ENCODE measurements at regions not wholly inside any gene's neighbourhood (a gene's known extent, or its start where the extent isn't known, plus 50 kb on each side); places are given as distances from the start of the nearest gene placed in this dataset.

DNA sequence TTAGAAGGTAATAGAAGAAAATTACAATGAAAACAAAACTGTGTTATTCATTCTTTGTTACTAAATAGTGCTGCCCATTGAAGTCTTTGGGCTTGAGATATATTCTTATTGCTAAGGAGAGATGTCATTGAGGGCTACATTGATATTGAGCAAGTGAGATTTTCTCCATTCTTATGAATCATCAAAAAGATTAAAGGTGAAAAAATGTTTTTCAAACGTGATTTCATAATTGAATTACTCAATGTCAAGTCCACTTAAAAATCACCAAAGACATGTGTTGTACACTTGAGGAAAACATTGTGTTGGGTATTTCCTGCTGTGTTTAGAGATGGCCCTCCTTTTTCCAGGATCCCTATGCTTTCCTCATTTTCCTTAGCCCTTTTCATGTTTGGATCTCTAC, 448.1 kb downstream of the NFIB start:
- intact Hi-C loops (cut with micrococcal nuclease; ENCODE audit: unreplicated experiment): no loop called here
- Histone ChIP-seq H3K9ac (ENCODE audit: insufficient read depth, low read depth, low read length) (no peak overlapping the region), H3K79me2 (ENCODE audit: insufficient read depth, low read length) (no peaks in the 10 kb centered on the region), H3K4me3 (replicated peaks in 1 of 3; ENCODE audit: insufficient read depth in 1 of 3, low read depth in 2 of 3, low read length in 3 of 3) (no peak overlapping the region), H4K20me1 (ENCODE audit: insufficient read depth, low read length) (no peaks in the 10 kb centered on the region), H3K4me2 (ENCODE audit: low read depth, low read length) (no peak overlapping the region), H3K27ac (ENCODE audit: extremely low read length, insufficient read depth, low read length) (no peak overlapping the region), H2AFZ (ENCODE audit: low read length) (no peak overlapping the region), H3K4me1 (ENCODE audit: insufficient read depth, low read length) (no peaks in the 10 kb centered on the region), H3K9me3 (ENCODE audit: low read length) (no peaks in the 10 kb centered on the region), H3K36me3 (replicated peaks in 1 of 2; ENCODE audit: control insufficient read depth in 1 of 2, insufficient read depth in 2 of 2, low read length in 2 of 2) (no peaks in the 10 kb centered on the region), H3K27me3 (ENCODE audit: control insufficient read depth in 1 of 2, insufficient read depth in 2 of 2, low read length in 2 of 2) (no peaks in the 10 kb centered on the region)
- ATAC-seq (no peak), FAIRE-seq (no peak), DNase-seq (ENCODE audit: low spot score) (no peak)
- in situ Hi-C loops (cut with HindIII; ENCODE audit: extremely low pct_ligation_motif_present, low pct_unique_long_range_greater_than_20kb): no loop called here
- WGBS (ENCODE audit: low lambda C conversion rate): 0% methylated on average over 1 of the region's 1 CpG
- CTCF ChIA-PET (ENCODE audit: low intra/inter-chr PET ratio, low total read pairs): no interaction called here
- POLR2A ChIA-PET: no interaction called here
- BruUV-seq (replicated peaks): no TSS peak
- TF ChIP-seq PCBP2 (optimal IDR thresholded peaks at IDR 0.05; ENCODE audit: low read depth, low read length, poor library complexity, severe bottlenecking) (no peak), ISX (CRISPR knock-in tag; conservative IDR thresholded peaks at IDR 0.05) (no peak), CHCHD3 (CRISPR knock-in tag; IDR thresholded peaks at IDR 0.05) (no peak), SPEN (CRISPR knock-in tag; IDR thresholded peaks at IDR 0.05; ENCODE audit: low read depth) (no peak), ZSCAN21 (CRISPR knock-in tag; IDR thresholded peaks at IDR 0.05; ENCODE audit: borderline replicate concordance) (no peak), GLI4 (CRISPR knock-in tag; IDR thresholded peaks at IDR 0.05; ENCODE audit: borderline replicate concordance) (no peak), RNF2 (conservative IDR thresholded peaks at IDR 0.05; ENCODE audit: low read depth) (no peak), ZBTB3 (CRISPR knock-in tag; IDR thresholded peaks at IDR 0.05; ENCODE audit: borderline replicate concordance, low read depth) (no peak), CREB1 (IDR thresholded peaks at IDR 0.05) (no peak), CREB1 (CRISPR knock-in tag; IDR thresholded peaks at IDR 0.05) (no peak), ZIK1 (CRISPR knock-in tag; IDR thresholded peaks at IDR 0.05; ENCODE audit: borderline replicate concordance, low read depth) (no peak), SUZ12 (IDR thresholded peaks at IDR 0.05; ENCODE audit: low read depth, low read length) (no peak)
- TF ChIP-seq, protein P1, sequence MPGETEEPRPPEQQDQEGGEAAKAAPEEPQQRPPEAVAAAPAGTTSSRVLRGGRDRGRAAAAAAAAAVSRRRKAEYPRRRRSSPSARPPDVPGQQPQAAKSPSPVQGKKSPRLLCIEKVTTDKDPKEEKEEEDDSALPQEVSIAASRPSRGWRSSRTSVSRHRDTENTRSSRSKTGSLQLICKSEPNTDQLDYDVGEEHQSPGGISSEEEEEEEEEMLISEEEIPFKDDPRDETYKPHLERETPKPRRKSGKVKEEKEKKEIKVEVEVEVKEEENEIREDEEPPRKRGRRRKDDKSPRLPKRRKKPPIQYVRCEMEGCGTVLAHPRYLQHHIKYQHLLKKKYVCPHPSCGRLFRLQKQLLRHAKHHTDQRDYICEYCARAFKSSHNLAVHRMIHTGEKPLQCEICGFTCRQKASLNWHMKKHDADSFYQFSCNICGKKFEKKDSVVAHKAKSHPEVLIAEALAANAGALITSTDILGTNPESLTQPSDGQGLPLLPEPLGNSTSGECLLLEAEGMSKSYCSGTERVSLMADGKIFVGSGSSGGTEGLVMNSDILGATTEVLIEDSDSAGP (CRISPR knock-in tag; IDR thresholded peaks at IDR 0.05; ENCODE audit: borderline replicate concordance): no peak
- TF ChIP-seq, protein P2, sequence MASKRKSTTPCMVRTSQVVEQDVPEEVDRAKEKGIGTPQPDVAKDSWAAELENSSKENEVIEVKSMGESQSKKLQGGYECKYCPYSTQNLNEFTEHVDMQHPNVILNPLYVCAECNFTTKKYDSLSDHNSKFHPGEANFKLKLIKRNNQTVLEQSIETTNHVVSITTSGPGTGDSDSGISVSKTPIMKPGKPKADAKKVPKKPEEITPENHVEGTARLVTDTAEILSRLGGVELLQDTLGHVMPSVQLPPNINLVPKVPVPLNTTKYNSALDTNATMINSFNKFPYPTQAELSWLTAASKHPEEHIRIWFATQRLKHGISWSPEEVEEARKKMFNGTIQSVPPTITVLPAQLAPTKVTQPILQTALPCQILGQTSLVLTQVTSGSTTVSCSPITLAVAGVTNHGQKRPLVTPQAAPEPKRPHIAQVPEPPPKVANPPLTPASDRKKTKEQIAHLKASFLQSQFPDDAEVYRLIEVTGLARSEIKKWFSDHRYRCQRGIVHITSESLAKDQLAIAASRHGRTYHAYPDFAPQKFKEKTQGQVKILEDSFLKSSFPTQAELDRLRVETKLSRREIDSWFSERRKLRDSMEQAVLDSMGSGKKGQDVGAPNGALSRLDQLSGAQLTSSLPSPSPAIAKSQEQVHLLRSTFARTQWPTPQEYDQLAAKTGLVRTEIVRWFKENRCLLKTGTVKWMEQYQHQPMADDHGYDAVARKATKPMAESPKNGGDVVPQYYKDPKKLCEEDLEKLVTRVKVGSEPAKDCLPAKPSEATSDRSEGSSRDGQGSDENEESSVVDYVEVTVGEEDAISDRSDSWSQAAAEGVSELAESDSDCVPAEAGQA (IDR thresholded peaks at IDR 0.05; ENCODE audit: low read depth): no peak
- TF ChIP-seq, protein P2 (CRISPR knock-in tag; IDR thresholded peaks at IDR 0.05; ENCODE audit: borderline replicate concordance): no peak
- TF ChIP-seq, protein P3, sequence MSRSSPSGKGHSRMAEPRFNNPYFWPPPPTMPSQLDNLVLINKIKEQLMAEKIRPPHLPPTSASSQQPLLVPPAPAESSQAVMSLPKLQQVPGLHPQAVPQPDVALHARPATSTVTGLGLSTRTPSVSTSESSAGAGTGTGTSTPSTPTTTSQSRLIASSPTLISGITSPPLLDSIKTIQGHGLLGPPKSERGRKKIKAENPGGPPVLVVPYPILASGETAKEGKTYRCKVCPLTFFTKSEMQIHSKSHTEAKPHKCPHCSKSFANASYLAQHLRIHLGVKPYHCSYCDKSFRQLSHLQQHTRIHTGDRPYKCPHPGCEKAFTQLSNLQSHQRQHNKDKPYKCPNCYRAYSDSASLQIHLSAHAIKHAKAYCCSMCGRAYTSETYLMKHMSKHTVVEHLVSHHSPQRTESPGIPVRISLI (CRISPR knock-in tag; IDR thresholded peaks at IDR 0.05; ENCODE audit: borderline replicate concordance): no peak
- TF ChIP-seq, protein P4, sequence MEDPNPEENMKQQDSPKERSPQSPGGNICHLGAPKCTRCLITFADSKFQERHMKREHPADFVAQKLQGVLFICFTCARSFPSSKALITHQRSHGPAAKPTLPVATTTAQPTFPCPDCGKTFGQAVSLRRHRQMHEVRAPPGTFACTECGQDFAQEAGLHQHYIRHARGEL (CRISPR knock-in tag; IDR thresholded peaks at IDR 0.05): no peak
